Renal cortex interstitium (tissue), 11 donors: ENCODE measurements at regions not wholly inside any gene's neighbourhood (a gene's known extent, or its start where the extent isn't known, plus 50 kb on each side); places are given as distances from the start of the nearest gene placed in this dataset.
"Not testable (repeated sequence)": the region's sequence is repeated elsewhere in the genome, so short reads cannot be mapped to it uniquely, and the experiment has no call there.

Source experiments
- DNase-seq, 11 donors: peaks; one replicate each; pipeline ENCODE4 v3.0.0-alpha.2; 2013; ENCODE audit warnings: low read depth in 9 of 11, low spot score in 4 of 11; ENCODE audit errors: extremely low read depth in 1 of 11

- no peak for DNase-seq
Measured at GRCh38 chr22:22974795-22975580, 87.4 kb downstream of the IGLL5 start.

- no peak for DNase-seq
Measured at GRCh38 chr22:22976033-22976922, 88.7 kb downstream of the IGLL5 start.

- DNase-seq: no peak
Measured at GRCh38 chr22:22977479-22978200, 90.0 kb downstream of the IGLL5 start.

- no peak for DNase-seq
Measured at GRCh38 chr22:22978637-22979036, 91.0 kb downstream of the IGLL5 start.

GRCh38 chr22:22979121-22979724, 91.1 kb upstream of the GNAZ start:
- no peak for DNase-seq

DNA sequence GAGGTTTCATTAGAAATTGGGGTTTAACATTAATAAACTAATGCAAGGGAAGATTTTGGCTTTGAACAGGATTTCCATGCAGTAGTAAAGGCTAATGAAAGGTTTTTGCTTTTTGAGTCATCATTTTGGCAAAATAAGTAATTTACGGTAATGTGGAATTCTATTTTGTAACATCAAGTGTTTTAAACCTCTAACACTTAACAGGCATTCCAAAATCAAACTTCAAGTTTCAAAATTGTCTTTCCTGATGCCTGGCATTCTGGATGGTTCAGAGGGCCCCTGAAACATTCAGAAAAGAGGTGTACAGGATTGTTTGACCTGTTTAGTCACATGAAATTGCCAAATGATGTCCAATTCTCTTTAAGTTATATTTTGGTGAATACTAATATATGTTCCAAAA, 90.4 kb upstream of the GNAZ start:
- DNase-seq: no peak

DNA sequence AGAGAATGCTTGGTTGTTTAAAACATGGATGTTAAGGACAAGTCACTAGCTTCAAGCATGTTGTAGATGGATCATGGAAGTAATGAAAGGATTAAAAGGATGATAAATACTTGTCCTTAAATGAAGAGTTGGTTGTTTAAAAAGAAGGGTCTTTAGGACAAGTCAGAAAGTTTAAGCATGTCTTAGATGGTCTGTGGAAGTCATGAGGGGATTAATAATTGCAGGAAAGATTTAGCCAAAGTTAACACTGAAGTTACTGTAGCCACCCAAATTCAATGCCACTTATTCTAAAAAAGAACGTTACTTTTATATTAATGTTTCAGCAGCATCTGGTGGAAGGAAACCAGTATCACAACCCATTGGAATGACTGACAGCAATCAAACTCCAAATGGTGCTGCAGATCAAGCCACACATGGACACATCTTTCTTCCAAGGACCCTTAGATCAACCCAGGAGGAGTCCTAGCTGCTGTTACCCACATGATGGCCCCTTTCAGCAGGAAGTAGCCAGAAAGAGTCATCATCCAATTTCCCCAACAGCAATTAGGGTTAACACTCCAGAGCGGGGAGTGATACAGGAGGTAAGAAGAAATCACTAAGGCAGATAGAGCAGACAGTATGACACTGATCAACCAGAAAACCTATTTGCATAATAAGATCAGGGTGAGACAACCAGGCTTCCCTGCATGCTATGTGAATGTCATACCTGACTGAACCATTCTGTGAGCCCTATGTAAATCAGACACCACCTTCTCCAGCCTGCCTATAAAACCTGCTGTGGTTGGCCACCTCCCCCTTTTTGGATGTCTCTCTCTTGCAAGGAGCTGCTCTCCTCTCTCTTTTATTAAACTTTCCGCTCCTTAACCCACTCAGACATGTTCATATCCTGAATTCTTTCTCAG, 88.4 kb upstream of the GNAZ start:
- DNase-seq: no peak

DNA sequence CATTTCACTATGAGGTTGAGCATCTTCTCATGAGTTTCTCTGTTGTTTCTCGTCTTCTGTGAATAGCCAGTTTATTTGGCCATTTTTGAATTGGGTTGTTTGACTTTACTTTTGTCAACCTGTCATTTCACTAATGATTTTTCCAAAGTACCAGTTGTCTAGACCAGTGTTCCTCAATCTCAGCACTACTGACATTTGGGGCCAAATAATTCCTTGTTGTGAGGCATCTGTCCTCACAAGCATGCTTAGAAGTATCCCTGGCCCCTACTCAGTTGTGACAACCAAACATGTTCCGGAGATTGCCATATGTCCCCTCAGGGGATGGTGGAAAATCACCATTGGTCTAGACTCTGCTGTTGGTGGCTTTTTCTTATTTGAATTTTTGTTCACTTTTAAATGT, 87.7 kb upstream of the GNAZ start:
- no peak for DNase-seq

- no peak for DNase-seq
Measured at GRCh38 chr22:22983123-22983522, 87.2 kb upstream of the GNAZ start.

GRCh38 chr22:22983816-22984215, 86.5 kb upstream of the GNAZ start:
- DNase-seq: no peak

- no peak for DNase-seq
Measured at GRCh38 chr22:22984967-22985366, 85.4 kb upstream of the GNAZ start.

GRCh38 chr22:22986008-22986407, 84.3 kb upstream of the GNAZ start:
- DNase-seq: no peak

GRCh38 chr22:22986640-22987039, 83.7 kb upstream of the GNAZ start:
- no peak for DNase-seq

DNA sequence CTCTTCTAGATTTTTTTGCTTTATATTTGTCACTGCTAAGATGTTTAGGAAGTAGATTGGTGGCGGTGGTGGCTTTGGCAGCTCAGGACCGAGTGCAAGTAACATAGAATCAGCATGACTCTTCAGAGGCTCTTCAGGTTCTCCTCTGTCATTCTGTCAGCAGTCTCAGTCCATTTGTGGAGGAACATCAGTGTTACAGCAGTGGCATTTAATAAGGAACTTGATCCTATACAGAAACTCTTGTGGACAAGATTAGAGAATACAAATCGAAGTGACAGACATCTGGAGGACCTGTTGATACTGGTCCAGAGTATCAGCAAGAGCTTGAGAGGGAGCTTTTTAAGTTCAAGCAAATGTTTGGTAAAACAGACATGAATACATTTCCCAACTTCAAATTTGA, 82.2 kb upstream of the GNAZ start:
- no peak for DNase-seq

DNA sequence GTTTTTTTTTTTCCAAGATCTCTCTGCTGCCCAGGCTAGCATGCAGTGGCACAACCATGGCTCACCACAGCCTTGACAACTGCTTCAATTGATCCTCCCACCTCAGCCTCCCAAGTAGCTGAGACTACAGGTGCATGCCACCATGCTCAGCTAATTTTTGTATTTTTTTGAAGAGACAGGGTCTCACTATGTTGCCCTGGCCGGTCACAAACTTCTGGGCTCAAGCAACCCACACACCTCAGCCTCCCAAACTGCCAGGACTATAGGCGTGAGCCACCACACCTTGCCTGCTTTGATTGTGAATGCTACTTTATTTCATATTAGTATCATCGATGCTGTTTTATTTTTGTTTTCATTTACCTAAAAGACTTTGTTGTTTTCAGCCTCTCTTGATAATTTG, 81.5 kb upstream of the GNAZ start:
- DNase-seq: no peak

DNA sequence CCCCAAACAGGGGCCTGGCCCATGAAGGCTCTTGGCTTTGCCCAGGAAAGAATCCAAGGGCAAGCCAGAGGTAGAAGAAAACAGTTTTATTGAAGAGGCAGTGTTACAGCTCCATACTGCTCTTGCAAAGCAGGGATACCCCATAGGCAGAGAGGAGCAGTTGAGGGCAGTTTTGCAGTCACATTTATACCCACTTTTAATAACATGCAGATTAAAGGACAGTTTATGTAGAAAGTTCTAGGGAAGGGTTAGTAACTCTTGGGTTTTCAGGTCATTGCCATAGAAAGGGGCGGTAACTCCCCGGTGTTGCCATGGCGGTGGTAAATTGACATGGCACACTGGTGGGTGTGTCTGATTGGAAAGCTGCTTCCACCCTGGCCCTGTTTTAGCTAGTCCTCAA, 80.5 kb upstream of the GNAZ start:
- DNase-seq: no peak

- not testable (repeated sequence) for DNase-seq
Measured at GRCh38 chr22:22990711-22991505, 79.4 kb upstream of the GNAZ start.

DNA sequence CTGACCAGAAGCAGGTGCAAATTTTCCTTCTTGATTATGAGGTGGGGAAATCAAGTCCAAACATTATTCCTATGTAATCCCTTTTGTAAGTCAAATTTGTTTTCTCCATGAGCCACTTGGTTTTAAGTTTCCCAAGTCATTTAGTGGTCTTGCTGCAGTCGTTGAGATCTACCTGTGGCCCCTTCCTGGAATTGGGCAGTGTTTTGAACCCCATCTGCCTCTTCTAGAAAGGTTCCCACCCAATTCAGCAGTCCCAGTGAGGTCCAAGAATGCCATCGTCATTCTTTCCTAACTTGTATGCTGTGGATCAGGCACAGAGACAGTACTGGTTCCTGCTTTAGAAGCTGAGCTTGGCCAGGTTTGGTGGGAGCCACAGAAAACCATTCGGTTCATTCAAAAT, 77.8 kb upstream of the GNAZ start:
- no peak for DNase-seq
